TTC549 (cell line): ENCODE measurements at regions not wholly inside any gene's neighbourhood (a gene's known extent, or its start where the extent isn't known, plus 50 kb on each side); places are given as distances from the start of the nearest gene placed in this dataset.

ENCODE experiments used
- FAIRE-seq: peaks from 2 replicates; lab custom pipeline; 2012; peaks lifted over from hg19 to GRCh38; lab: Jason Lieb, UNC

- no peak for FAIRE-seq
Observed at GRCh38 chr9:19998823-19999455, 210.1 kb upstream of the SLC24A2 start.

- no peak for FAIRE-seq
Observed at GRCh38 chr9:19998153-19998552, 209.3 kb upstream of the SLC24A2 start.

DNA sequence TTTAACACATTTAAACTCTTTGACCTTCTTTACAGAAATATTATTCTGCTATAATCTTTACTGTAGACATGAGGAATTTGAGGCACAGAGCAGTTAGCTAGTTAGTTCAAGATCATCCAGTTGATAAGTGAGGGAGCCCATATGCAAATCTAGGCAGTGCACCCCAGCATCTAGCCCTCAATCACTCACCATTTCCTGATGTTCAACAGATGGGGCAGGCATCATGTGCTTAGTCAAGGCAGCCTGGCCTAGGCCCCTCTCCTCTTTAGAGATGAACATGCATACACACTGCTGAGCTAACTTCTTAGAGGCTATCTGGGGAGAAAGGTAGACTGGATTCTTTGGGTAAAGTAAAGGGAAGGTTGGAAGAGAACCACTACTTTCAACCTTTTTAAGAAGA, 206.8 kb upstream of the SLC24A2 start:
- no peak for FAIRE-seq

DNA sequence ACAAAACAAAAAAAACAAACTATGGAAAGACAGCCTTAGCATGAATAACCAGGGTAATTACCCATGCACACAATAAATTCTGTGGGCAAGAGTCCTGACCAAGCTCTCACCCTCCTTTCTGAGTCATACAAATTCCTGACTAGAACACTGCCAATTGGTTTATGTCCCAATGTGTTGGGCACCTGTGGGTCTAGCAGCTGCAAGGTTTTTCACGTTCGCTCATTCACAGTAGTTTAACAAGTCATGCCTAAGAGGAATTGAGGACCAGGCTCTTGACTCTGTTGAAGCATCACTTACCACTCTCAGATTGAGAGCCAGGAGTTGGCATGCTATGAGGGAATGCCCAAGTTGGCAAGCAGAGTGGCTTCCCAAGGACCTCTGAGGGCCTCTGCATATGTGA, 205.5 kb upstream of the SLC24A2 start:
- no peak for FAIRE-seq

GRCh38 chr9:19992556-19992955, 203.7 kb upstream of the SLC24A2 start:
- FAIRE-seq, result no peak

GRCh38 chr9:19989213-19989612, 200.4 kb upstream of the SLC24A2 start:
- FAIRE-seq, result no peak

- FAIRE-seq, result no peak
Observed at GRCh38 chr9:19988281-19988680, 199.4 kb upstream of the SLC24A2 start.

GRCh38 chr9:19985081-19985480, 196.2 kb upstream of the SLC24A2 start:
- no peak for FAIRE-seq

DNA sequence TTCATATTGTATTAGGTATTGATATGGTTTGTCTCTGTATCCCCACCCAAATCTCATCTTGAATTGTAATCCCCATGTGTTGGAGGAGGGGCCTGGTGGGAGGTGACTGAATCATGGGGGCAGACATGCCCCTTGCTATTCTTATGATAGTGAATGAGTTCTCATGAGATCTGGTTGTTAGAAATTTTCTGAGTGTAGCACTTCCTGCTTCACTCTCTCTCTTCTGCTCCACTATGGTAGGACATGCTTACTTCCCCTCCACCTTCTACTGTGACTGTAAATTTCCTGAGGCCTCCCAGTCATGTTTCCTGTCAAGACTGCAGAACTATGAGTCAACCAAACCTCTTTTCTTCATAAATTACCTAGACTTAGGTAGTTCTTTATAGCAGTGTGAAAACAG, 187.4 kb upstream of the SLC24A2 start:
- FAIRE-seq, result no peak

GRCh38 chr9:19975499-19975898, 186.7 kb upstream of the SLC24A2 start:
- FAIRE-seq, result no peak

DNA sequence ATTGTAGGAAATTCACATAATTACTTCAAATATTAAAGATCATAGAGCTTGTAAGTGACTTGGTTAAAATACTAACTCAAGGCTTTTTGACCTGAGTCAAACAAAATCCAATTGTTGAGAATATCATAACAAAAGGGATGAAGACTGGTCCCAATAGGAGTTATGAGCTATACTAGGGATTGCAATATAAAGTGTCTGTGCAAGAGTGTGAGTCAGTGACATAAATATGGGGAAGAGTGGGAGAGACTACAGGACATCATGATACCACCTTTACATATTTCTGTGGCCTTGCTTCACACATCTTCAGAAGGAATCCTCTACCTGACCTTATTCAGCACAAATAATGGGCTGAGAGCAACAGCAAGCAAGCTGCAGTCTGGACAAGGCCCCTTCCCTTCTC, 180.9 kb upstream of the SLC24A2 start:
- FAIRE-seq, result no peak

- no peak for FAIRE-seq
Observed at GRCh38 chr9:19967888-19968459, 179.1 kb upstream of the SLC24A2 start.

GRCh38 chr9:19967216-19967887, 178.5 kb upstream of the SLC24A2 start:
- no peak for FAIRE-seq

DNA sequence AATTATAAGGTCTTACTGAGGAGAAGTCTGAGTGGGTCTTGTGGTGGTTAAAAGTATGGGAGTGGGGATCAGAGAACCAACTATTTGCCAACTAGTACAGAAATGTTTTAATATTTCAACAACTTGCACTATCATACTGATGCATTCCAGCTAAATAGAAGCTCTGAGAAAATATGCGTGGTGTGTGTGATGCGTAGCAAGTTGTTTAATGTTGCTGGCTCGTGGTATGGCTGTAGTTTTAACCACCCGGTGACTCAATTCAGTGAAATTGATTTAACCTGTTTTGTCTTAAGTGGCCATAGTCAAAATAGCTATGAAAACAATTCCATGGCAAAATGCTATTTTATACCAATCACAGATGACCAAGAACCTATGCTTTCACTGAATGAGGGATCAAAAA, 176.5 kb upstream of the SLC24A2 start:
- no peak for FAIRE-seq

- no peak for FAIRE-seq
Observed at GRCh38 chr9:19947996-19948395, 159.2 kb upstream of the SLC24A2 start.

DNA sequence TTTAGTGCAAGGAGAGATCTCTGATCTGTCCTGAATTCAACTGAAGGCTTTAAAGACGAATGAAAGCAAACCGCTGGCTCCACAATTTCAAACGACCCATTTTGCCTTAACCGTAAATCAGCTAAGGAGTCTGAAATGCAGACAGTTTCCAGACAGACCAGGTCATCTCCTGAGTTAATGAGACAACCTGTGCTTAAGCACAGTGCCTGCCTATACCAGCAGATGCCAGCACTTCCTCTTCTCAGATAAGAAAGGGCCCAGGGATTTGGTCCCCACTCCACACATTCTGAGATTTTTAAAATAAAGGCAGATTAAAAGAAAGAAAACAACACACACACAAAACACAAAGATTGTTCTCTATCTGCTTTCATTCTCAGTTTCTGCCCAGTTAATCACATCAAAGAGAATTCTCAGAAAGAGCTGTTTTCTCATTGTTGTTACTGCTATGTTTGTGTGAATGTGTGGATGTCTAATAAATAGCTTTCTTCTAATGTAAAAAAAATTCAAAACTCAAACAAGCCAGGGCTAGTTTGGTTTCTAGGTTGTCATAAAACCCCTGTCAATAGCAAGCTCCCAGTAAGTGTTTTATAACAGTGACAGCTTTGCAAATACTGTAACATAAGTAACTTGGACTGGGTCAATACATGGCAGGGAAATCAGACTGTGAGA, 157.7 kb upstream of the SLC24A2 start:
- no peak for FAIRE-seq

- no peak for FAIRE-seq
Observed at GRCh38 chr9:19941874-19942273, 153.0 kb upstream of the SLC24A2 start.

GRCh38 chr9:19940811-19941535, 152.1 kb upstream of the SLC24A2 start:
- no peak for FAIRE-seq

DNA sequence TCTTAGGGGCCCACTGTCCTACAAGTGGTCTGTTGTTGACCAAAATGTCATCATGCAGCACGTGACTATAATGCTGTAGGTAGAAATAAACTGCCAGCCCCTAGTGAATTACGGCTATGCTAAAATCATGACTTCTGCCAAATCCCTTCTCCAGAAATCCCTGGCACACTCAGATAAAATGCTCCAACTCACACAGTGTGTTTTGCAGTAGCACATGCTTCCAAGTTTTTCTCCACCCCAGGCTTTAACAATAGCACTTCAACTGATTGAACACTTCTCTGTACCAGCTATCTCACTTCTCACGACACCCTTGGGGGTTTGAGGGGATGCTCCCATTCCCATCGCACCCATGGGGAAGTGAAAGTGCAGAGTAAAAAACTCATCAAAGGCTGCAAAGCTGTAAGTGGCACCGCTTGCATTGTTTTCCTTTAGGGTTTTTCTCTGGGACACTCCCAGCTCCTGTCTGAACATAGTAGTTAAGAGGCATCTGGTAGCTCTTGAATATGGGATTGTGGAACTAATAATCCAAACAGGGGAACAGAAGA, 151.0 kb upstream of the SLC24A2 start:
- FAIRE-seq, result no peak

DNA sequence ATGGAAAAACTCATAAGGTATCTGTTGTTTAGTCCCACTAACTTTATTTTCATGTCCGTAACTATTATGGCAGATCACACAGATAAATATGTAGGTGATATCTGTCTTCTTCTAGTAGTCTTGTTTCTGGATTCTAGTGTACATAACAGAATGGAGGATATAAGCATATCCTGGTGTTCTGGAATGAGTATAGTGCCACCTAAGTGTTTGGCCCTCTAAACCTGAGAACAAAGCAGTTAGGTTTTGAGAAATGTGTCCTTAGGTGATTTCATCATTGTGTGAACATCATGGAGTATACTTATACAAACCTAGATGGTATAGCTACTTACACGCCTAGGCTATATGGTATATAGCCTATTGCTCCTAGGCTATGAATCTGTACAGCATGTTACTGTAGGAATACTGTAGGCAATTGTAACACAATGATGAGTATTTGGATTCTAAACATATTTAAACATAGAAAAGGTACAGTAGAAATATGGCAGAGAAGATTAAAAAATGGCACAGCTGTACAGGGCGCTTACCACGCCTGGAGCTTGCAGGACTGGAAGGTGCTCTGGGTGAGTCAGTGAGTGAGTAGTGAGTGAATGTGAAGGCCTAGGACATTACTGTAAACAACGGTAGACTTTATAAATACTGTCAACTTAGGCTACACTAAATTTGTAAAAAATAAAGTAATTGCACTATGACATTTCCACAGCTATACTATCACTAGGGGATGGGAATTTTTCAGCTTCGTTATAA, 150.3 kb upstream of the SLC24A2 start:
- FAIRE-seq, result no peak

DNA sequence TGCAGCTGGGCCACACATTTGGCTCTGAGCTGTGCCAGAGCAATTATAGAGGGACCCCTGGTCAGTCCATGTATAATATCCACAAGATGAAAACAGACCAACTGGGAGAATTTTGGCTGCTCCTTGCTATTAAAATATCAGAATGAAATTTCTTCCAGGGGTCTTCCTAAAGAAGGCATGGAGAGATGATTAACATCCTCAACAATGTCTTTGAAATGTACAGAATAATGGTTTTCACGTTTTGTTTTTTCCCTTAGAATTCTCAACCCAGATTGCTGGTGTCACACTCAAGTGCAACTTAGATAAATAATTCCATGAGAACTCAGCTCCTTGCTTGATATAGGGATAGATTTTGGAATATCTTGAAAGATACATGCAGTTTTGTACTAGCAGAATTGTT, 148.3 kb upstream of the SLC24A2 start:
- FAIRE-seq, result no peak

- FAIRE-seq, result no peak
Observed at GRCh38 chr9:19936598-19936997, 147.8 kb upstream of the SLC24A2 start.
